GM18505 (cell line): ENCODE measurements at regions not wholly inside any gene's neighbourhood (a gene's known extent, or its start where the extent isn't known, plus 50 kb on each side); places are given as distances from the start of the nearest gene placed in this dataset.
"Not testable (repeated sequence)": the region's sequence is repeated elsewhere in the genome, so short reads cannot be mapped to it uniquely, and the experiment has no call there.

Experiments used
- ATAC-seq: cut with Tn5 transposase; IDR thresholded peaks from one replicate; pipeline ENCODE4 v1.9.1; 2021; ENCODE audit not compliant: unreplicated experiment
- POLR2A ChIP-seq: IDR thresholded peaks from 4 replicates; pipeline ENCODE4 v1.6.1; 2011; ENCODE audit warnings: borderline replicate concordance; ENCODE audit not compliant: insufficient read depth, insufficient read length; ENCODE audit errors: extremely low read depth

- no peak for ATAC-seq
- no peak for TF ChIP-seq POLR2A
Observed at GRCh38 chr17:70988622-70989021, 819.3 kb downstream of the KCNJ2 start.

GRCh38 chr17:70989280-70989679 lies 819.9 kb downstream of the KCNJ2 start:
- no peak for ATAC-seq
- no peak for TF ChIP-seq POLR2A

- no peak for ATAC-seq
- no peak for TF ChIP-seq POLR2A
Observed at GRCh38 chr17:70994194-70994593, 824.9 kb downstream of the KCNJ2 start.

- TF ChIP-seq POLR2A: no peak
- no peak for ATAC-seq
Observed at GRCh38 chr17:70995997-70996396, 826.7 kb downstream of the KCNJ2 start.

- ATAC-seq: no peak
- no peak for TF ChIP-seq POLR2A
Observed at GRCh38 chr17:71003736-71004135, 834.4 kb downstream of the KCNJ2 start.

GRCh38 chr17:71004413-71004812 lies 835.1 kb downstream of the KCNJ2 start:
- no peak for ATAC-seq

GRCh38 chr17:71011391-71011790 lies 842.1 kb downstream of the KCNJ2 start:
- no peak for ATAC-seq
- TF ChIP-seq POLR2A: no peak

More at GRCh38 chr17:71004413-71004812, 835.1 kb downstream of the KCNJ2 start:
- TF ChIP-seq POLR2A: no peak

- ATAC-seq: no peak
- no peak for TF ChIP-seq POLR2A
Observed at GRCh38 chr17:71019699-71020098, 850.4 kb downstream of the KCNJ2 start.

GRCh38 chr17:71022758-71023157 lies 853.4 kb downstream of the KCNJ2 start:
- ATAC-seq: no peak
- TF ChIP-seq POLR2A: no peak

GRCh38 chr17:71023249-71024030 lies 854.1 kb downstream of the KCNJ2 start:
- ATAC-seq: no peak
- TF ChIP-seq POLR2A: no peak

- ATAC-seq: no peak
- no peak for TF ChIP-seq POLR2A
Observed at GRCh38 chr17:71024172-71024571, 854.8 kb downstream of the KCNJ2 start.

GRCh38 chr17:71024969-71025368 lies 855.6 kb downstream of the KCNJ2 start:
- no peak for ATAC-seq
- TF ChIP-seq POLR2A: no peak

GRCh38 chr17:71029246-71029645 lies 859.9 kb downstream of the KCNJ2 start:
- no peak for ATAC-seq
- TF ChIP-seq POLR2A: no peak

- ATAC-seq: not testable (repeated sequence)
Observed at GRCh38 chr17:71031286-71031685, 862.0 kb downstream of the KCNJ2 start.
